ENCODE measurements at regions not wholly inside any gene's neighbourhood (a gene's known extent, or its start where the extent isn't known, plus 50 kb on each side); places are given as distances from the start of the nearest gene placed in this dataset.

DNA sequence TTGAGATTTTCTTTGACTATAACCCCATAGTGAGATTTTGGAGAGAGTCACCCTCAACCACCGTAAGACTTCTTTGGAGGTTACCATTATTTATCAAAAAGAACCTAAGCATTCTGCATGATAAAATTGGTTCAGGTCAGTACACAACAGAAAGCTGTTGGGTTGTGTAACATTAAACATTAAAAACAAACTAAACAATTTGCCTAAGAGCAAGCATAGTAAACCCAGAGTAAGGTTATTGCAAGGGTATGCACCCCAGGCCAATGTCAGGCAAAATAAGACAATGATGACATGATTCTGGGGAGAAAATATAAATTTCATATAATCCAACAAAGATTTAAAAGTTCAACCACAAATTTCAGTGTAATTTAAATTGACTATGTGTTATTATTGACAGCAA, 472.4 kb downstream of the SH2D1A start:
- TF ChIP-seq, protein P1, sequence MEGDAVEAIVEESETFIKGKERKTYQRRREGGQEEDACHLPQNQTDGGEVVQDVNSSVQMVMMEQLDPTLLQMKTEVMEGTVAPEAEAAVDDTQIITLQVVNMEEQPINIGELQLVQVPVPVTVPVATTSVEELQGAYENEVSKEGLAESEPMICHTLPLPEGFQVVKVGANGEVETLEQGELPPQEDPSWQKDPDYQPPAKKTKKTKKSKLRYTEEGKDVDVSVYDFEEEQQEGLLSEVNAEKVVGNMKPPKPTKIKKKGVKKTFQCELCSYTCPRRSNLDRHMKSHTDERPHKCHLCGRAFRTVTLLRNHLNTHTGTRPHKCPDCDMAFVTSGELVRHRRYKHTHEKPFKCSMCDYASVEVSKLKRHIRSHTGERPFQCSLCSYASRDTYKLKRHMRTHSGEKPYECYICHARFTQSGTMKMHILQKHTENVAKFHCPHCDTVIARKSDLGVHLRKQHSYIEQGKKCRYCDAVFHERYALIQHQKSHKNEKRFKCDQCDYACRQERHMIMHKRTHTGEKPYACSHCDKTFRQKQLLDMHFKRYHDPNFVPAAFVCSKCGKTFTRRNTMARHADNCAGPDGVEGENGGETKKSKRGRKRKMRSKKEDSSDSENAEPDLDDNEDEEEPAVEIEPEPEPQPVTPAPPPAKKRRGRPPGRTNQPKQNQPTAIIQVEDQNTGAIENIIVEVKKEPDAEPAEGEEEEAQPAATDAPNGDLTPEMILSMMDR (IDR thresholded peaks at IDR 0.05; ENCODE audit: poor library complexity): no peak
- TF ChIP-seq EZH2 (IDR thresholded peaks at IDR 0.05; ENCODE audit: borderline replicate concordance): no peak
- TF ChIP-seq EZH2phosphoT487 (IDR thresholded peaks at IDR 0.05; ENCODE audit: low read depth, severe bottlenecking, unreplicated experiment): no peak
